H1 (cell line): ENCODE measurements at regions not wholly inside any gene's neighbourhood (a gene's known extent, or its start where the extent isn't known, plus 50 kb on each side); places are given as distances from the start of the nearest gene placed in this dataset.
A peak's percentile ranks its signal among the peaks of the same experiment; 100 is the strongest.

Experiments
- CTCF ChIA-PET: fragments of 300-600 bp; sonication (Branson Sonifier 250); formaldehyde crosslinking; loops from one replicate; lab custom pipeline; 2021; ENCODE audit not compliant: partially characterized antibody; lab: Charles Lee
- POLR2A ChIA-PET: fragments of 300-600 bp; sonication (Branson Sonifier 250); formaldehyde crosslinking; loops from one replicate; lab custom pipeline; 2021; ENCODE audit warnings: inconsistent platforms; ENCODE audit not compliant: partially characterized antibody; lab: Charles Lee
- DNase-seq, 2 experiments: peaks; one replicate each; pipeline versions ENCODE4 v3.0.0 to v3.0.0-alpha.2; 2010 to 2022; ENCODE audit warnings: low spot score in 2 of 2, low read depth in 1 of 2, mixed read lengths in 1 of 2
- FAIRE-seq: peaks from 2 replicates; lab custom pipeline; 2011; peaks lifted over from hg19 to GRCh38; lab: Jason Lieb, UNC
- H2AFZ ChIP-seq: 2 replicates; pipeline ENCODE4 v1.8.1; 2012; ENCODE audit warnings: low read length, inconsistent platforms
- H2AK5ac ChIP-seq: 2 replicates; pipeline ENCODE4 v1.6.1; 2013; ENCODE audit warnings: low read depth, low read length
- H2BK120ac ChIP-seq: replicated peaks from 2 replicates; pipeline ENCODE3; 2013; ENCODE audit warnings: low read depth, low read length, inconsistent platforms
- H2BK12ac ChIP-seq: 2 replicates; pipeline ENCODE4 v1.6.1; 2013; ENCODE audit warnings: low read depth, low read length
- H2BK15ac ChIP-seq: 2 replicates; pipeline ENCODE4 v1.6.1; 2013; ENCODE audit warnings: low read length
- H2BK20ac ChIP-seq: 2 replicates; pipeline ENCODE4 v1.6.1; 2013; ENCODE audit warnings: low read length
- H2BK5ac ChIP-seq: 2 replicates; pipeline ENCODE4 v1.6.1; 2013; ENCODE audit warnings: low read depth, low read length
- H3K14ac ChIP-seq: 2 replicates; pipeline ENCODE4 v1.6.1; 2013; ENCODE audit warnings: inconsistent platforms; ENCODE audit not compliant: insufficient read length
- H3K18ac ChIP-seq: 2 replicates; pipeline ENCODE4 v1.6.1; 2013; ENCODE audit warnings: low read length; ENCODE audit errors: extremely low read depth
- H3K23ac ChIP-seq: 2 replicates; pipeline ENCODE4 v1.6.1; 2013; ENCODE audit warnings: inconsistent platforms; ENCODE audit not compliant: insufficient read length
- H3K23me2 ChIP-seq: 2 replicates; pipeline ENCODE4 v1.6.1; 2013; ENCODE audit warnings: low read depth, low read length
- H3K27ac ChIP-seq: 2 replicates; pipeline ENCODE4 v1.6.1; 2011; ENCODE audit warnings: low read depth, low read length, inconsistent platforms
- H3K27me3 ChIP-seq, 4 experiments: replicated peaks in 1 of 4; 1 replicate in 1 of 4; 2 replicates in 3 of 4; pipeline versions ENCODE4 v1.6.1 to v1.8.1; 2011 to 2013; ENCODE audit warnings: low read length in 3 of 4, mild to moderate bottlenecking in 3 of 4, inconsistent platforms in 2 of 4, mixed read lengths in 2 of 4, moderate library complexity in 1 of 4; ENCODE audit not compliant: control insufficient read depth in 3 of 4, insufficient read depth in 3 of 4; ENCODE audit errors: extremely low read depth in 1 of 4
- H3K36me3 ChIP-seq, 4 experiments: 2 replicates each; pipeline versions ENCODE4 v1.6.1 to v1.8.1; 2011 to 2013; ENCODE audit warnings: mild to moderate bottlenecking in 4 of 4, low read length in 3 of 4, moderate library complexity in 2 of 4, control low read depth in 1 of 4, inconsistent platforms in 1 of 4; ENCODE audit not compliant: insufficient read depth in 4 of 4, control insufficient read depth in 2 of 4
- H3K4ac ChIP-seq: replicated peaks from 2 replicates; pipeline ENCODE3; 2013; ENCODE audit warnings: low read length, low read depth, mixed read lengths, inconsistent platforms; ENCODE audit not compliant: insufficient read length
- H3K4me1 ChIP-seq, 4 experiments: replicated peaks in 1 of 4; 1 replicate in 1 of 4; 2 replicates in 3 of 4; pipeline versions ENCODE4 v1.6.1 to v1.8.1; 2011 to 2013; ENCODE audit warnings: low read length in 3 of 4, inconsistent platforms in 2 of 4, mixed read lengths in 1 of 4; ENCODE audit not compliant: insufficient read depth in 4 of 4, control insufficient read depth in 3 of 4
- H3K4me2 ChIP-seq, 2 experiments: 2 replicates each; pipeline versions ENCODE4 v1.6.1 to v1.8.1; 2011 to 2013; ENCODE audit warnings: low read depth in 2 of 2, low read length in 2 of 2, control low read depth in 1 of 2, inconsistent platforms in 1 of 2, mild to moderate bottlenecking in 1 of 2; ENCODE audit not compliant: insufficient read depth in 1 of 2
- H3K4me3 ChIP-seq, 4 experiments: fragments of 200-600, 300-600 bp in 1 of 4; sonication (generic), shearing (Covaris generic), sonication (Bioruptor Twin) in 1 of 4; 2 replicates each; pipeline versions ENCODE4 v1.5.1 to v1.8.1; 2011 to 2016; ENCODE audit warnings: low read length in 4 of 4, low read depth in 3 of 4, control low read depth in 2 of 4, inconsistent platforms in 2 of 4, mild to moderate bottlenecking in 2 of 4, mixed read lengths in 1 of 4, moderate library complexity in 1 of 4; ENCODE audit not compliant: insufficient read depth in 2 of 4; ENCODE audit errors: extremely low read depth in 1 of 4
- H3K56ac ChIP-seq: replicated peaks from 2 replicates; pipeline ENCODE3; 2013; ENCODE audit warnings: low read depth, mild to moderate bottlenecking, mixed read lengths, low read length, inconsistent platforms; ENCODE audit not compliant: insufficient read length
- H3K79me1 ChIP-seq: 2 replicates; pipeline ENCODE4 v1.6.1; 2013; ENCODE audit warnings: low read depth, low read length, control low read depth
- H3K79me2 ChIP-seq, 2 experiments: 2 replicates each; pipeline versions ENCODE4 v1.6.1 to v1.8.1; 2012 to 2013; ENCODE audit warnings: low read length in 2 of 2, mild to moderate bottlenecking in 2 of 2, inconsistent platforms in 1 of 2; ENCODE audit not compliant: insufficient read depth in 2 of 2, control insufficient read depth in 1 of 2
- H3K9ac ChIP-seq, 4 experiments: replicated peaks in 1 of 4; 1 replicate in 1 of 4; 2 replicates in 3 of 4; pipeline versions ENCODE4 v1.6.1 to v1.8.1; 2011 to 2013; ENCODE audit warnings: low read depth in 3 of 4, low read length in 3 of 4, control low read depth in 2 of 4, mild to moderate bottlenecking in 2 of 4, moderate library complexity in 2 of 4, inconsistent platforms in 1 of 4; ENCODE audit errors: extremely low read depth in 1 of 4
- H3K9me3 ChIP-seq, 2 experiments: 2 replicates each; pipeline versions ENCODE4 v1.6.1 to v1.8.1; 2012 to 2013; ENCODE audit warnings: mild to moderate bottlenecking in 2 of 2, moderate library complexity in 2 of 2, control low read depth in 1 of 2, inconsistent platforms in 1 of 2, low read depth in 1 of 2, low read length in 1 of 2, mixed read lengths in 1 of 2; ENCODE audit not compliant: insufficient read depth in 2 of 2
- H4K20me1 ChIP-seq, 2 experiments: replicated peaks in 1 of 2; 2 replicates each; pipeline versions ENCODE3 to v1.8.1; 2011 to 2013; ENCODE audit warnings: inconsistent platforms in 2 of 2, low read length in 2 of 2, mild to moderate bottlenecking in 1 of 2; ENCODE audit not compliant: insufficient read depth in 2 of 2, control insufficient read depth in 1 of 2
- H4K5ac ChIP-seq: 2 replicates; pipeline ENCODE4 v1.6.1; 2013; ENCODE audit warnings: low read length, low read depth, mixed read lengths, inconsistent platforms; ENCODE audit not compliant: insufficient read length
- H4K8ac ChIP-seq: 2 replicates; pipeline ENCODE4 v1.8.0; 2013; ENCODE audit warnings: mild to moderate bottlenecking, moderate library complexity, low read length, inconsistent platforms; ENCODE audit not compliant: insufficient read depth; ENCODE audit errors: extremely low read depth
- H4K91ac ChIP-seq: replicated peaks from 2 replicates; pipeline ENCODE3; 2013; ENCODE audit warnings: low read length, mixed read lengths, inconsistent platforms; ENCODE audit not compliant: insufficient read length
- EGR1 ChIP-seq: IDR thresholded peaks from 2 replicates; pipeline ENCODE4 v1.6.1; 2011; ENCODE audit warnings: low read depth, low read length, borderline replicate concordance
- RAD21 ChIP-seq, 2 experiments: IDR thresholded peaks in 1 of 2; conservative IDR thresholded peaks in 1 of 2; 2 replicates each; pipeline ENCODE4 v1.6.1; 2011; ENCODE audit warnings: low read depth in 2 of 2, low read length in 2 of 2, improper control_type of control experiment in 1 of 2, inconsistent platforms in 1 of 2, mild to moderate bottlenecking in 1 of 2, moderate library complexity in 1 of 2
- SIN3A ChIP-seq, 2 experiments: IDR thresholded peaks in 1 of 2; conservative IDR thresholded peaks in 1 of 2; 2 replicates each; pipeline ENCODE4 v1.6.1; 2011 to 2012; ENCODE audit warnings: low read length in 2 of 2, improper control_type of control experiment in 1 of 2, low read depth in 1 of 2, mild to moderate bottlenecking in 1 of 2
- WGBS, 2 experiments: shearing (Covaris generic) in 1 of 2; methylation state at CpG; one replicate each; pipeline versions ENCODE4 v1.1.6 to v1.1.7; 2013 to 2015; ENCODE audit warnings: low lambda C conversion rate in 2 of 2, mixed read lengths in 2 of 2, inconsistent platforms in 1 of 2, low coverage in 1 of 2, missing lambda C conversion rate in 1 of 2; ENCODE audit not compliant: insufficient replicate concordance in 2 of 2, insufficient coverage in 1 of 2, insufficient read length in 1 of 2; ENCODE audit errors: extremely low coverage in 1 of 2, missing lambda C conversion rate in 1 of 2; 5-methylcytosine and 5-hydroxymethylcytosine counted together
- TF ChIP-seq, protein P1 (sequence below), 3 experiments: IDR thresholded peaks; 1 replicate in 2 of 3; 2 replicates in 1 of 3; pipeline versions ENCODE4 v1.5.1 to v1.6.1; 2011; ENCODE audit warnings: low read length in 3 of 3, mild to moderate bottlenecking in 3 of 3, inconsistent platforms in 2 of 3, low read depth in 1 of 3, moderate library complexity in 1 of 3; ENCODE audit not compliant: insufficient read depth in 1 of 3; ENCODE audit errors: control extremely low read depth in 1 of 3

DNA sequence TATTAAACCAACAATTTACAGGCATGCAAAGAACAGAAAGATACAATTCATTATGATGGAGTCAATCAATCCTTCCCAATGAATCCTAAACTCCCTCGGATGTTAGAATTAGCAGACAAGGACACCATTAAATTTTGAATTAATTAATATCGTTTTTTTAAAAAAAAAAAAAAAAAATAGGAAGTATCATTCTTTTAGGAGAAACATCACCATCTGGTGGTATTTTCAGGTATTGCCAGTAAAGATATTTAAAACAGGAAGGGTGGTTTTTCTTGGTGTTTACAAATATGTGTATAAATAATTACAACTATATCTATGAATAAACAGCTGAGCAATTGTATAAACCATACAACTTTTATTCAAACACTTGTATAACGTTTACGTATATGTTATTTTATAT lies 564.4 kb downstream of the HAO1 start:
- no peak overlapping the region for H3K18ac ChIP-seq
- H2BK20ac ChIP-seq: no peak overlapping the region
- CTCF ChIA-PET: interaction anchor here (0.6 to 2.7 kb wide), 20 partner anchors 12 to 1576 kb away, joined by 3 to 17 read pairs (median 3); no protein-coding TSS in a partner anchor
- FAIRE-seq: no peak
- no peaks in the 10 kb centered on the region for H3K23me2 ChIP-seq
- H4K20me1 ChIP-seq: no peaks in the 10 kb centered on the region
- no peaks in the 10 kb centered on the region for H3K9me3 ChIP-seq
- POLR2A ChIA-PET: no interaction called here
- peaks cover 0 to 4% (median 1%) of the 10 kb centered on the region in 4 experiments; a peak in 2 of 7 replicates for H3K4me1 ChIP-seq
- no peak overlapping the region for H4K8ac ChIP-seq
- no peaks in the 10 kb centered on the region for H3K36me3 ChIP-seq
- no peak overlapping the region for H3K23ac ChIP-seq
- H3K9ac ChIP-seq: no peak overlapping the region
- H3K79me2 ChIP-seq: no peaks in the 10 kb centered on the region
- H3K79me1 ChIP-seq: no peaks in the 10 kb centered on the region
- no peak overlapping the region for H2BK120ac ChIP-seq
- H3K4me2 ChIP-seq: no peak overlapping the region
- no peak overlapping the region for H3K27ac ChIP-seq
- no peaks in the 10 kb centered on the region for H3K27me3 ChIP-seq
- DNase-seq: no peak
- H3K4me3 ChIP-seq: no peak overlapping the region
- H3K4ac ChIP-seq: no peak overlapping the region
- H2BK5ac ChIP-seq: no peak overlapping the region
- 66% methylated on average over 4 of the region's 4 CpGs; no CpG with 5 or more reads in 1 of the 2 experiments for WGBS, 2 experiments
- H2BK15ac ChIP-seq: no peak overlapping the region
- H4K5ac ChIP-seq: no peak overlapping the region
- no peak overlapping the region for H4K91ac ChIP-seq
- TF ChIP-seq SIN3A (conservative IDR thresholded peaks at IDR 0.05 in 1 of 2, IDR thresholded peaks at IDR 0.05 in 1 of 2; ENCODE audit: low read depth in 1 of 2, low read length in 2 of 2) (no peak), RAD21 (IDR thresholded peaks at IDR 0.05 in 1 of 2, conservative IDR thresholded peaks at IDR 0.05 in 1 of 2; ENCODE audit: low read depth in 2 of 2, low read length in 2 of 2) (peak in 1 of 2 experiments; percentile 52; a peak in 3 of 4 replicates), EGR1 (no peak)
- TF ChIP-seq, protein P1, sequence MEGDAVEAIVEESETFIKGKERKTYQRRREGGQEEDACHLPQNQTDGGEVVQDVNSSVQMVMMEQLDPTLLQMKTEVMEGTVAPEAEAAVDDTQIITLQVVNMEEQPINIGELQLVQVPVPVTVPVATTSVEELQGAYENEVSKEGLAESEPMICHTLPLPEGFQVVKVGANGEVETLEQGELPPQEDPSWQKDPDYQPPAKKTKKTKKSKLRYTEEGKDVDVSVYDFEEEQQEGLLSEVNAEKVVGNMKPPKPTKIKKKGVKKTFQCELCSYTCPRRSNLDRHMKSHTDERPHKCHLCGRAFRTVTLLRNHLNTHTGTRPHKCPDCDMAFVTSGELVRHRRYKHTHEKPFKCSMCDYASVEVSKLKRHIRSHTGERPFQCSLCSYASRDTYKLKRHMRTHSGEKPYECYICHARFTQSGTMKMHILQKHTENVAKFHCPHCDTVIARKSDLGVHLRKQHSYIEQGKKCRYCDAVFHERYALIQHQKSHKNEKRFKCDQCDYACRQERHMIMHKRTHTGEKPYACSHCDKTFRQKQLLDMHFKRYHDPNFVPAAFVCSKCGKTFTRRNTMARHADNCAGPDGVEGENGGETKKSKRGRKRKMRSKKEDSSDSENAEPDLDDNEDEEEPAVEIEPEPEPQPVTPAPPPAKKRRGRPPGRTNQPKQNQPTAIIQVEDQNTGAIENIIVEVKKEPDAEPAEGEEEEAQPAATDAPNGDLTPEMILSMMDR (IDR thresholded peaks at IDR 0.05; ENCODE audit: control extremely low read depth in 1 of 3, insufficient read depth in 1 of 3, low read depth in 1 of 3, low read length in 3 of 3): peak in 1 of 3 experiments; percentile 18; a peak in 1 of 4 replicates
- H2AFZ ChIP-seq: no peak overlapping the region
- no peak overlapping the region for H2AK5ac ChIP-seq
- no peak overlapping the region for H2BK12ac ChIP-seq
- H3K56ac ChIP-seq: no peak overlapping the region
- H3K14ac ChIP-seq: no peak overlapping the region
